GM12873 (cell line): ENCODE measurements at regions not wholly inside any gene's neighbourhood (a gene's known extent, or its start where the extent isn't known, plus 50 kb on each side); places are given as distances from the start of the nearest gene placed in this dataset.
A peak's percentile ranks its signal among the peaks of the same experiment; 100 is the strongest.

ENCODE experiments used
- TF ChIP-seq, protein P1 (sequence below): IDR thresholded peaks from 2 replicates; pipeline ENCODE4 v1.5.1; 2012; ENCODE audit warnings: low read depth, mild to moderate bottlenecking, moderate library complexity, low read length, control low read depth; ENCODE audit not compliant: insufficient read depth; ENCODE audit errors: missing control alignments

DNA sequence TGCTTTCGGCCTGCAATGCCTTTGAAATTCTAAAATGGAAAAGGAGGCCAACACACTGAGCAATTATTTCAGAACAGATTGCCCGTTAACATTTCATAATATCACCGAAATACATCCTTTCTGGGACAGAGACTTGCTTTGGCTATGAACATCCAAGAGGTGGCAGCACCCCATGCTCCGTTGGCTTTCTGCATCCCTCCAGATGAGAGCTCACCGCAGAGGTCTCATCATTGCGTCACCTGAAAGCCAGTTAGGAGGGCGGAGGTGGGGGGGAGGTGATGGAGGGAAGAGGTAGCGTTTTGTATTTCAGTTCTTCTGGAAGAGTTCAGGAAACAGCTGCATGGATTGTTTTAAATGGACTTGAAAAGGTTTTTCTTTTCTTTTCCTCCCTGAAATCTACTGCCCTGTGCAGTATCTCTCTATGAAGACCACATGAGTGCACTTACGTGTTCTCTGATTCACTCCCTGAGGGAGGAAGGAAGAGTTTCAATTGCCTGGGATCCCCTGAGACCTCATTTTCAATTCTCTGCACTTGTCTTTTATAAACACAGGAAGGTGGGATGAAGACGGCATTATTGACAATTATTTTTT lies 166.8 kb upstream of the PGRMC2 start:
- TF ChIP-seq, protein P1, sequence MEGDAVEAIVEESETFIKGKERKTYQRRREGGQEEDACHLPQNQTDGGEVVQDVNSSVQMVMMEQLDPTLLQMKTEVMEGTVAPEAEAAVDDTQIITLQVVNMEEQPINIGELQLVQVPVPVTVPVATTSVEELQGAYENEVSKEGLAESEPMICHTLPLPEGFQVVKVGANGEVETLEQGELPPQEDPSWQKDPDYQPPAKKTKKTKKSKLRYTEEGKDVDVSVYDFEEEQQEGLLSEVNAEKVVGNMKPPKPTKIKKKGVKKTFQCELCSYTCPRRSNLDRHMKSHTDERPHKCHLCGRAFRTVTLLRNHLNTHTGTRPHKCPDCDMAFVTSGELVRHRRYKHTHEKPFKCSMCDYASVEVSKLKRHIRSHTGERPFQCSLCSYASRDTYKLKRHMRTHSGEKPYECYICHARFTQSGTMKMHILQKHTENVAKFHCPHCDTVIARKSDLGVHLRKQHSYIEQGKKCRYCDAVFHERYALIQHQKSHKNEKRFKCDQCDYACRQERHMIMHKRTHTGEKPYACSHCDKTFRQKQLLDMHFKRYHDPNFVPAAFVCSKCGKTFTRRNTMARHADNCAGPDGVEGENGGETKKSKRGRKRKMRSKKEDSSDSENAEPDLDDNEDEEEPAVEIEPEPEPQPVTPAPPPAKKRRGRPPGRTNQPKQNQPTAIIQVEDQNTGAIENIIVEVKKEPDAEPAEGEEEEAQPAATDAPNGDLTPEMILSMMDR, result peak; percentile 88

DNA sequence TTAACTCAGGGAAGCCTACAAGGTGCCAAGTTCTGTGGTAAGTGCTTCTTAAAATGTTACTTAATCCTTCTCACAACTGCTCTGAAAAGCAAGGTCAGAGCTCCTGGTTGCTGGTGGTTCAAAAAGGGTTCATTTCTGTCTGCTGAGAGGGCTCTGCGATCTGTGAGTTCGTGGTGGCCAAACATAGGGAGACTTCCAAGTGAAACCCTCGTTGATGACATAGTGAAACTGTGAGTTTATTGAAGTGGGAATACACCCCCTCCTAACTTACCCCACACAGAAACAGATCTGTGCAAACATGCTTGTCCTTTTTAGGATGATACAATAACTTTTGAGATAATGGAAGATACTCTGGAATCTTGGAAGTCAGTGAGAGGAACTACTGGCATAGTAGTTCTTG lies 164.8 kb upstream of the PGRMC2 start:
- TF ChIP-seq, protein P1, result no peak

DNA sequence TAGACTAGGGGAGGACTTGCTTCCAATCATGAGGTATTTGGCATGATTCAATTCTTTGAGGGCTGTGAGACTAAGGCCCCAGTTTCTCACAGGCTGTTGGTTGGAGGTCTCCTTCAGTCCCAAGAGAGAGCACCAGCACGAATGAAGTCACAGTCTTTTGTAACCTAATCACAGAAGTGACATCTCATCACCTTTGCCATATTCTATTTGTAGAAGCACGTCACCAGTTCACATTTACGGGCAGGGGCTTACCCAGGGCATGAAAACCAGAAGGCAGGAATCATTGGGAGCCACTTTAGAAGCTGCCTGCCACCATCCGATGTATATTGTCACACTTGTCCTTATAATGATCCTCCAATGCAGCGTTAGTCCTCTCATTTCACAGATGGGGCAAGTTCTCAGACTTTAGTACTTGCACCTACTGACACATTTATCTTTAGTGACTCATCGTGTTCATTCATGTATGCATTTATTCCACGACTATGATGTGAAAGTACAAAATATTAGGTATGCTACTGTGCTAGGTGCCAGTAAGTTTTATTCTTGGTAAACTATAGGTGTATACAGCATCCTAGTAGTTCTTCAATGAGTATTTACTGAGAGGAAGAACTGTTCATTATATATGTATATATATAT lies 163.8 kb upstream of the PGRMC2 start:
- TF ChIP-seq, protein P1, result no peak

DNA sequence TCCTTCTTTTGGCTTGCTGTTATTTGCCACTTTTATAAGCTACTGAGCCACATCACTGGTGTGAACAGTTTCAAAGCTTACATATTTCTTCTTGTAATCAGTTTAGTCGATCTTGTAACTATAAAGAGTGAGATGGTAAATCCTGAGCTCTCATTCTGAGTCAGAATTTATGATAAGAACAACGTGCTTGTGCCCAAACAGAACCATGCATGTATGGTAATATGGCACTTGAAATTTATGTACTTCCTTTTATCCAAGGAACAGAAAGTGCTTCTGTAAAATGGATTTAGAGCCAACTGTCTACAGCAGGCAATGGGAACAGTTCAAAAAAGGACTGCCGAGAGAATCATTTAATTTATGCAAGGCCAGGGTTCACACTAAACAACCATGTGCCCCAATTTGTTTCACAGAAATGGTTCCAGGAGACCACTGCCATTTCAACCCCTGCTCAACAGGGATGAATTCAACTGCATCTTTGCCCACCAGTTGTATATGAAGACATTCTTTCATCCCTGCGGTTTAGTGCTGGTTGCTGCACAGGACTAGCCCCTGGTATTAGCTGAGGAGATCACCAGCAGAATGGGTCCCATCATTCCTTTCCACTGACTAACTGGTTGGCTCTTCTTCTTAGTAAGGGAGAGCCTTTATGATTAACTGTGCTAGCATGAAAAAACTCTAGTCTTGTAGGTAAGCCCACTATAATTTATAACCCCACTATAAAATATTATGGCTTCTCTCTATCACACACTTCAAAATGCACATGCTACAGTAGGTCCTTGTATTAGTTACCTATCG lies 162.9 kb upstream of the PGRMC2 start:
- TF ChIP-seq, protein P1, result no peak

DNA sequence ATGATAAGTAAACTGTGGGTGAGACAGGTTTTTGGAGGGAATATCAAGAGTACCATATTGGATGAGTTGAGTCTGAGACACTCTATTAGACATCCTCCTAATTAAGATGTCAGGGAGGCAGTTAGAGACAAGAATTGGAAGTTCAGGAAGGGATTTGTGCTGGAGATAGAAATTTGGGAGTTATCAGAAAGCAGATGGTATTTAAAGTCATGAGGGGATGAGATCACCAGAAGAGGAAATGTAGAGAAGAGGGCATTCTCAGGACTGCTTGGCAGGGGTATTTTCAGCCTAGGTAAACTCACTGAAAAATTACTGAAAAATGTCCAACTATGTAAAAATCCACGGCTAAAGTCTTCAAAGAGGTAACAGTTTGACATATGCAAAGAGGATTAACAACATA lies 161.6 kb upstream of the PGRMC2 start:
- TF ChIP-seq, protein P1, result no peak

DNA sequence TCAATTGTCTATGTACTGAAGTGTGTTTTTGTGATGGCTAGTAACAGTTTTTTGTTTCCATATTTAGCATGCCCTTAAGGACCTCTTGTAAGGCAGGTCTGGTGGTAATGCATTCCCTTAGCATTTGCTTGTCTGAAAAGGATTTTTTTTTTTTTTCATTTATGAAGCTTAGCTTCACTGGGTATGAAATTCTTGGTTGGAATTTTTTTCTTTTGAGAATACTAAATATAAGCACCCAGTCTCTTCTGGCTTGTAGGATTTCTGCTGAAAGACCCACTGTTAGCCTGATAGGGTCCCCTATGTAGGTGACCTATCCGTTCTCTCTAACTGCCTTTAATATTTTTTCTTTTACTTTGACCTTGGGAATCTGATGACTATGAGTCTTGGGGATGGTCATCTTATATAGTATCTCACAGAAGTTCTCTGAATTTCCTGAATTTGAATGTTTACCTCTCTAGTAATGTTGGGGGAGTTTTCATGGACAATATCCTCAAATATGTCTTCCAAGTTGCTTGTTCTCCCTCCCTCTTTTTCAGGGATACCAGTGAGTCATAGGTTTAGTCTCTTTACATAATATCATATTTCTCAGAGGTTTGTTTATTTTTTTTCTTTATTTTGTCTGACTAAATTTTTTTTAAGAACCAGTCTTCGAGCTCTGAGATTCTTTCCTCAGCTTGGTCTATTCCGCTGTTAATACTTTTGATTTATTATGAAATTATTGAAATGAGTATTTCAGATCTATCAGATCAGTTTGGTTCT lies 157.1 kb upstream of the PGRMC2 start:
- TF ChIP-seq, protein P1, result no peak

DNA sequence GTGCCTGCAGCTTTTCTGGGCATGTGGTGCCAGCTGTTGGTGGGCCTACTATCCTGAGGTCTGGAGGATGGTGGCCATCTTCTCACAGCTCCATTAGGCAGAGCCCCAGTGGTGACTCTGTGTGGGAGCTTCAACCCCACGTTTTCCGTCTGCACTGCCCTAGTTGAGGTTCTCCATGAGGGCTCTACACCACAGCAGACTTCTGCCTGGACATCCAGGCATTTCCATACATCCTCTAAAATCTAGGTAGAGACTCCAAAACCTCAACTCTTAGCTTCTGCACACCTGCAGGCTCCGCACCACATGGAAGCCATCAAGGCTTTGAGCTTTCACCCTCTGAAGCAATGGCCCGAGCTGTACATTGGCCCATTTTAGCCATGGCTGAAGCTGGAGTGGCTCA lies 153.3 kb upstream of the PGRMC2 start:
- TF ChIP-seq, protein P1, result no peak
